ENCODE measurements at regions not wholly inside any gene's neighbourhood (a gene's known extent, or its start where the extent isn't known, plus 50 kb on each side); places are given as distances from the start of the nearest gene placed in this dataset.

DNA sequence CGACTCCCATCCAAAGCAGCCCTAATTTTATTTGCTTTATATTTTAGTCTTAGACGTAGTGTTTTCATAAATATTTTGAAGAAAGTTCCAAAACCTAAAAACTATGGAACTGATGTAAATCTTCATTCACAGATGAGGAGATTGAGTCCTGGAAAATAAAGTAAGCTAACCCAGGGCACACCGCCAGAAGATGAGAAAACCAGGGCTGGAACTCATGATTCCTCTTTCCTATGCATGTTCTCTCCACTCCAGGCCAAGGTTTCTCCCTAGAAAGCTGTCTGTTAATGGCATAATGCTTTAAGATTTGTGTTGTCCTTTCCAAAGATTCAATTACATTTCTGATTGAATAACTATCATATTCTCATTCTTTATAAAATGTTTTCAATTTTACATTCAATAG is 78.4 kb upstream of the ZC3H15 start:
- DNase-seq (ENCODE audit: low read depth, low spot score): no peak
- ChIA-PET CTCF (no interaction called here), POLR2A (no interaction called here)
- TF ChIP-seq, protein P1, sequence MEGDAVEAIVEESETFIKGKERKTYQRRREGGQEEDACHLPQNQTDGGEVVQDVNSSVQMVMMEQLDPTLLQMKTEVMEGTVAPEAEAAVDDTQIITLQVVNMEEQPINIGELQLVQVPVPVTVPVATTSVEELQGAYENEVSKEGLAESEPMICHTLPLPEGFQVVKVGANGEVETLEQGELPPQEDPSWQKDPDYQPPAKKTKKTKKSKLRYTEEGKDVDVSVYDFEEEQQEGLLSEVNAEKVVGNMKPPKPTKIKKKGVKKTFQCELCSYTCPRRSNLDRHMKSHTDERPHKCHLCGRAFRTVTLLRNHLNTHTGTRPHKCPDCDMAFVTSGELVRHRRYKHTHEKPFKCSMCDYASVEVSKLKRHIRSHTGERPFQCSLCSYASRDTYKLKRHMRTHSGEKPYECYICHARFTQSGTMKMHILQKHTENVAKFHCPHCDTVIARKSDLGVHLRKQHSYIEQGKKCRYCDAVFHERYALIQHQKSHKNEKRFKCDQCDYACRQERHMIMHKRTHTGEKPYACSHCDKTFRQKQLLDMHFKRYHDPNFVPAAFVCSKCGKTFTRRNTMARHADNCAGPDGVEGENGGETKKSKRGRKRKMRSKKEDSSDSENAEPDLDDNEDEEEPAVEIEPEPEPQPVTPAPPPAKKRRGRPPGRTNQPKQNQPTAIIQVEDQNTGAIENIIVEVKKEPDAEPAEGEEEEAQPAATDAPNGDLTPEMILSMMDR (IDR thresholded peaks at IDR 0.05; ENCODE audit: insufficient read depth, low read length, missing control alignments): no peak
- H3K4me3 ChIP-seq (ENCODE audit: low read depth, low read length): no peak overlapping the region

DNA sequence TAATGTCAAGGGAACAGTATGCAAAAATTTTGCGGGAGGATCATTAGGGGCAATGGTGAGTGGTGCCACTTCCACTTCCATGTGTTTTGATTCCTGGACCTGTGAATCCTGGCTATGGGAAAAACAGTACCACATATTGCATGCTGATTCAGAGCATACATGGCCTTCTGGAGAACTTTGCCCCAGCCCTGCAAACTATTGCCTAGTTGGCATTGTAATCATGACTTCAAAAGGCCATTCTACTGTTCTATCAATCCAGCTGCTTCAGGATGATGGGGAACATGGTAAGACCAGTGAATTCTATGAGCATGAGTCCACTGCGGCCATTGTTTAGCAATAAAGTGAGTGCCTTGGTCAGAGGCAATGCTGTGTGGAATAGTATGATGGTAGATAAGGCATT is 75.3 kb upstream of the ZC3H15 start:
- CTCF ChIA-PET: no interaction called here
- no peak overlapping the region for H3K4me3 ChIP-seq (ENCODE audit: low read depth, low read length)
- TF ChIP-seq, protein P1 (IDR thresholded peaks at IDR 0.05; ENCODE audit: insufficient read depth, low read length, missing control alignments): no peak
- POLR2A ChIA-PET: no interaction called here
- no peak for DNase-seq (ENCODE audit: low read depth, low spot score)

DNA sequence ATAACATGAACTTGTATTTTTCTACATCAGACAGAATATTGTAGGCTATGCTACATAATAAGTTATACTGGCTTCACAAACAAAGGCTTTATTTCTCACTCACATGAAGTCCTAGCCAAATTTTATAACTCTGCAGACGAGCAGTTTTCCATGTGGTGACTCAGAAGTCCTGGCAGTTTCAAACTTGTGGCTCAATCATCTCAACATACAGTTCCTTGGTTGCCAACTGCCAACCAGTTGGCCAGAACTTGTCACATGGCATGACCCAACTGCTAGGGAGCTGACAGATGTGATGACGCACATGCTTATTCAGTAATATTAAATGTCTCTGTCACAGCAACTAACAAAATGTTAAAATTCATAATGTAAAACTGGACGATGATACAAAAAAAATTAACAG is 63.8 kb upstream of the ZC3H15 start:
- TF ChIP-seq, protein P1 (IDR thresholded peaks at IDR 0.05; ENCODE audit: insufficient read depth, low read length, missing control alignments): no peak
- no peak overlapping the region for H3K4me3 ChIP-seq (ENCODE audit: low read depth, low read length)
- POLR2A ChIA-PET: no interaction called here
- CTCF ChIA-PET: no interaction called here
- DNase-seq (ENCODE audit: low read depth, low spot score): peak; percentile 38

DNA sequence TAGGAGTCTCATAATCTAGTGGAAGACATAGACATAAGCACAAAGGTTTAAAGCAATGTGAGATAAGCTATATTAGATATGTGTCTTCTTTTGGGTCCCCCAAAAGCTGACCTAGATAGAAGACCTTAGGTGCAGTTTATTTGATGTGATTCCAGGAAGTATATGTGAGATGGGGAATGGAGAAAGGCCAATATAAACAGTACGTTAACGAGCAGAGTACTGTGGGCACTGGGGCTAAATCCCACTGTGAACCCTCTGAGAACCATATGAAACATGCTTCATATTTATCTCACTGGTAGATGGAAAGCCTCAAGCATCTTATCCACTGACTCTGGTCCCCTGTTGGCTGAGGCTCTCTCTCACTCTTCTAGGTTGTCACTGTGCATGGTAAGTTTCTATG is 62.6 kb upstream of the ZC3H15 start:
- ChIA-PET POLR2A (no interaction called here), CTCF (no interaction called here)
- H3K4me3 ChIP-seq (ENCODE audit: low read depth, low read length): no peak overlapping the region
- TF ChIP-seq, protein P1 (IDR thresholded peaks at IDR 0.05; ENCODE audit: insufficient read depth, low read length, missing control alignments): no peak
- DNase-seq (ENCODE audit: low read depth, low spot score): no peak

DNA sequence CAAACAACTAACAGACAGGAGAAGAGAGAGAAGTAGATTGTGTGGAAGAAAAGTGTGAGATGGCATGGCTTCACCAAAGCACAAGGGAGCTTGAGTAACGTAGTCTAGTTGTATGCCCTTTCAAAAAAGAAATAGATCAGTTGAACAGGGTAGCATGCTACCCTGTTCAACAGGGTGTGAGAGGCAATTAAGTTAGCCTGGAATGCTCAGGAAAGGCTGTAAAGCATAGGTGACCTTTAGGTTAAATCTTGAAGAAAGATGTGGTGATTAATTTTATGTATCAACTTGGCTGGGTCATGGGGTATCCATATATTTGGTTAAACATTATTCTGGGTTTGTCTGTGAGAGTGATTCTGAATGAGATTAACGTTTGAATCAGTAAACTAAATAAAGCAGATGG is 61.8 kb upstream of the ZC3H15 start:
- CTCF ChIA-PET: no interaction called here
- DNase-seq (ENCODE audit: low read depth, low spot score): no peak
- no peak overlapping the region for H3K4me3 ChIP-seq (ENCODE audit: low read depth, low read length)
- TF ChIP-seq, protein P1 (IDR thresholded peaks at IDR 0.05; ENCODE audit: insufficient read depth, low read length, missing control alignments): no peak
- POLR2A ChIA-PET: no interaction called here

DNA sequence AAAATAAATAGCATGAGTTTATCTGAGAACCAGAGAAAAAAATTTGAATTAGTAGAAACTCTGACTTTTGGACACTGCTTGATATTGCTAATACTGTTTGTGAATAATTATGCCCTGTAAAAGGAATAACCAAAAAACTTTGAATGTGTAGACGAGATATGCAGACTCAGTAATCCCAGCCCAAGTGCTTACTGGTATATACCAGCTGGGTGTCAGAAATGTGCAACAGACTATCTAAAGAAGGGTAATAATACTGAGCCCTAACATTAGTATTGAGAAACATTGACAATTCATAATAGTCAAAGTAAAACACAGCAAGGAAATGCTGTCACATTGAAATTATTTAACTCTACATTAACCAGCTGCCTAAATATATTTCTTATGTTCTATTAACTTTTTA is 60.5 kb upstream of the ZC3H15 start:
- CTCF ChIA-PET: no interaction called here
- TF ChIP-seq, protein P1 (IDR thresholded peaks at IDR 0.05; ENCODE audit: insufficient read depth, low read length, missing control alignments): no peak
- H3K4me3 ChIP-seq (ENCODE audit: low read depth, low read length): no peak overlapping the region
- POLR2A ChIA-PET: no interaction called here
- DNase-seq (ENCODE audit: low read depth, low spot score): no peak
